Loucy (cell line): ENCODE measurements at regions not wholly inside any gene's neighbourhood (a gene's known extent, or its start where the extent isn't known, plus 50 kb on each side); places are given as distances from the start of the nearest gene placed in this dataset.

Experiments
- H2AFZ ChIP-seq: fragments of 200-600 bp; sonication (generic); 2 replicates; pipeline ENCODE4 v1.6.0; 2016; ENCODE audit warnings: antibody characterized with exemption, mild to moderate bottlenecking, low read length, moderate library complexity
- H3F3A ChIP-seq: fragments of 200-600 bp; 2 replicates; pipeline ENCODE4 v1.6.0; 2016; ENCODE audit warnings: antibody characterized with exemption, low read depth, mild to moderate bottlenecking
- H3K27me3 ChIP-seq: fragments of 200-600 bp; sonication (generic); 2 replicates; pipeline ENCODE4 v1.6.1; 2014; ENCODE audit warnings: low read length, mild to moderate bottlenecking; ENCODE audit not compliant: insufficient read depth, poor library complexity, severe bottlenecking
- H3K36me3 ChIP-seq: fragments of 200-600 bp; sonication (generic); 2 replicates; pipeline ENCODE4 v1.6.1; 2016; ENCODE audit warnings: low read length; ENCODE audit not compliant: insufficient read depth
- H3K4me1 ChIP-seq: fragments of 200-600 bp; sonication (generic); 2 replicates; pipeline ENCODE4 v1.5.1; 2014; ENCODE audit warnings: low read length, mild to moderate bottlenecking; ENCODE audit not compliant: insufficient read depth, poor library complexity, severe bottlenecking
- H3K4me2 ChIP-seq: fragments of 200-600 bp; sonication (generic); 2 replicates; pipeline ENCODE4 v1.6.0; 2014; ENCODE audit warnings: antibody characterized with exemption, low read length, low read depth, mild to moderate bottlenecking; ENCODE audit not compliant: poor library complexity, severe bottlenecking
- H3K4me3 ChIP-seq: fragments of 200-600 bp; sonication (generic); 2 replicates; pipeline ENCODE4 v1.5.1; 2014; ENCODE audit warnings: low read length, mild to moderate bottlenecking, mixed read lengths; ENCODE audit not compliant: poor library complexity, severe bottlenecking
- H3K79me2 ChIP-seq: fragments of 200-600 bp; sonication (generic); 2 replicates; pipeline ENCODE4 v1.6.1; 2014; ENCODE audit warnings: low read length; ENCODE audit not compliant: insufficient read depth
- H3K9ac ChIP-seq: fragments of 200-600 bp; sonication (generic); 2 replicates; pipeline ENCODE4 v1.6.0; 2014; ENCODE audit warnings: mild to moderate bottlenecking, low read depth, low read length, moderate library complexity; ENCODE audit not compliant: poor library complexity, severe bottlenecking
- H3K9me2 ChIP-seq: fragments of 200-600 bp; sonication (generic); replicated peaks from 2 replicates; pipeline ENCODE4 v1.6.1; 2016; ENCODE audit warnings: low read depth, low read length, mixed read lengths
- H3K9me3 ChIP-seq: fragments of 200-600 bp; sonication (generic); 2 replicates; pipeline ENCODE4 v1.6.1; 2014; ENCODE audit warnings: mild to moderate bottlenecking, antibody characterized with exemption, low read length, low read depth; ENCODE audit not compliant: insufficient read depth
- H4K20me1 ChIP-seq: fragments of 200-600 bp; sonication (generic); 2 replicates; pipeline ENCODE4 v1.6.0; 2014; ENCODE audit warnings: antibody characterized with exemption, low read length, mild to moderate bottlenecking; ENCODE audit not compliant: insufficient read depth, poor library complexity, severe bottlenecking
- CTCF ChIP-seq: fragments of 200-600 bp; sonication (generic); conservative IDR thresholded peaks from 2 replicates; pipeline ENCODE4 v1.5.1; 2014; ENCODE audit warnings: mild to moderate bottlenecking, antibody characterized with exemption, low read length
- EZH2phosphoT487 ChIP-seq: fragments of 200-600 bp; IDR thresholded peaks from 2 replicates; pipeline ENCODE4 v1.6.1; 2018; ENCODE audit warnings: antibody characterized with exemption, mild to moderate bottlenecking, moderate library complexity, borderline replicate concordance

GRCh38 chr6:1040393-1040792 lies 271.5 kb upstream of the FOXQ1 start:
- no peak overlapping the region for H3K4me3 ChIP-seq
- no peak overlapping the region for H2AFZ ChIP-seq
- H3K9me3 ChIP-seq = no peaks in the 10 kb centered on the region
- no peaks in the 10 kb centered on the region for H3K79me2 ChIP-seq
- no peak overlapping the region for H3K9ac ChIP-seq
- no peaks in the 10 kb centered on the region for H3F3A ChIP-seq
- H3K4me2 ChIP-seq = no peak overlapping the region
- H3K27me3 ChIP-seq = no peaks in the 10 kb centered on the region
- no peaks in the 10 kb centered on the region for H3K36me3 ChIP-seq
- no peak for TF ChIP-seq CTCF
- no peaks in the 10 kb centered on the region for H3K9me2 ChIP-seq
- H4K20me1 ChIP-seq = no peaks in the 10 kb centered on the region
- H3K4me1 ChIP-seq = no peaks in the 10 kb centered on the region

DNA sequence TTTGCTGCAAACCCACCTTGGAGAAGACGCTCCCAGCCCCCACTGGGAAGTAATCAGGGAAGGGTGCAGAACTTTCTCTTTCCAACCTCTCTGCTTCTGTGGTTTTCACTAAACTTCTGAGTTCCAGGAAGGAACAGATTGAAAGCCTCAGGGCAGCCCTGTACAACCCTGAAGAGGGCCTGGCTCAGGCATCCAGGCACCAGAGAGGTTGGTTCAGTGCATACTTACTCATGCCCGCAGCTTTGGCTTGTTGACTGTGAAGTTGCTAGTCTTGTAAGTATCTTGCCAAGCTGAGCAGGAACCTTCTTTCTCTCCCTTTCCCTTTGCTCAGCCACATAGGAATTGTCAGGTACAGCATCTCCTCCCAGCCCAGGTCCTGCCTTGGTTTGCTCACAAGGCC lies 272.2 kb upstream of the FOXQ1 start:
- Histone ChIP-seq H4K20me1 (no peaks in the 10 kb centered on the region), H3K9ac (no peak overlapping the region), H3F3A (no peaks in the 10 kb centered on the region), H3K4me1 (no peaks in the 10 kb centered on the region), H3K79me2 (no peaks in the 10 kb centered on the region), H3K4me2 (no peak overlapping the region), H3K9me3 (no peaks in the 10 kb centered on the region), H3K27me3 (no peaks in the 10 kb centered on the region), H3K9me2 (no peaks in the 10 kb centered on the region), H3K4me3 (no peak overlapping the region), H2AFZ (no peak overlapping the region), H3K36me3 (no peaks in the 10 kb centered on the region)
- no peak for TF ChIP-seq CTCF
- no peak for TF ChIP-seq EZH2phosphoT487

- Histone ChIP-seq H3K36me3 (no peaks in the 10 kb centered on the region), H3K27me3 (no peaks in the 10 kb centered on the region), H3K4me1 (no peaks in the 10 kb centered on the region), H3F3A (no peaks in the 10 kb centered on the region), H3K4me2 (no peak overlapping the region), H3K9ac (no peak overlapping the region), H3K79me2 (no peaks in the 10 kb centered on the region), H4K20me1 (no peaks in the 10 kb centered on the region), H2AFZ (no peak overlapping the region), H3K9me2 (no peaks in the 10 kb centered on the region), H3K9me3 (no peaks in the 10 kb centered on the region), H3K4me3 (no peak overlapping the region)
- TF ChIP-seq EZH2phosphoT487 = no peak
- TF ChIP-seq CTCF = no peak
These were observed 272.7 kb upstream of the FOXQ1 start for GRCh38 chr6:1039191-1039590.
